Transverse colon (tissue), 4 donors: ENCODE measurements at regions not wholly inside any gene's neighbourhood (a gene's known extent, or its start where the extent isn't known, plus 50 kb on each side); places are given as distances from the start of the nearest gene placed in this dataset.

Source experiments
- CTCF ChIP-seq, 5 experiments: fragments of 200-600 bp in 3 of 5; fragments of 450-650 bp in 2 of 5; sonication (generic) in 3 of 5; IDR thresholded peaks; 1 replicate in 2 of 5; 2 replicates in 3 of 5; pipeline ENCODE4 v1.5.1; 2016 to 2017; ENCODE audit warnings: antibody characterized with exemption in 5 of 5, inconsistent platforms in 3 of 5, mild to moderate bottlenecking in 2 of 5, moderate library complexity in 1 of 5
- POLR2A ChIP-seq: fragments of 450-650 bp; IDR thresholded peaks from one replicate; pipeline ENCODE4 v1.6.1; 2016; ENCODE audit warnings: antibody characterized with exemption, mild to moderate bottlenecking, moderate library complexity
- POLR2AphosphoS5 ChIP-seq, 3 donors: sonication (generic); formaldehyde crosslinking; IDR thresholded peaks; one replicate each; pipeline ENCODE4 v1.6.1; 2016; ENCODE audit warnings: antibody characterized with exemption in 3 of 3

- no peak for TF ChIP-seq POLR2A
- no peak for TF ChIP-seq POLR2AphosphoS5 (IDR thresholded peaks at IDR 0.05)
- TF ChIP-seq CTCF (IDR thresholded peaks at IDR 0.05) = no peak
These were observed 207.8 kb downstream of the ENC1 start for GRCh38 chr5:74432721-74433120.
